GM12872 (cell line): ENCODE measurements at regions not wholly inside any gene's neighbourhood (a gene's known extent, or its start where the extent isn't known, plus 50 kb on each side); places are given as distances from the start of the nearest gene placed in this dataset.

Experiments used
- TF ChIP-seq, protein P1 (sequence below): IDR thresholded peaks from 3 replicates; pipeline ENCODE4 v1.5.1; 2011; ENCODE audit warnings: low read depth, mild to moderate bottlenecking, low read length, moderate library complexity; ENCODE audit not compliant: insufficient read depth

DNA sequence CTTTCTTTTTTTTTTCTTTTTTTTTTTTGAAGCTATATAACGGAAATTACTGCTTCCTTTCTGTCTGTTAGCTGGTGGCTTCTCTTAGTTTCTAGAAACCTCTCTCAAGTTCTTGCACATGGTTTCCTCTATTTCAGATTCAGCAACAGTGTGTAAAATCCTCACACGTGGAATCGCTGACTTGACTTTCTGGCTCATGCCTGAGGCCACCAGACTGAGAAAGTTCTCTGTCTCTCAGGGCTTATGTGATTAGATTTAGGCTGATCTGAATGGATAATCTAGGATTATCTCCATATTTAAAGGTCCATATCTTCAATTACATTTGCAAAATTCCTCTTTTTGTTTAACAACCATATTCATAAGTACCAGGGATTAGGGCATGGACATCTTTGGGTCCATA, 856.3 kb upstream of the SLITRK6 start:
- TF ChIP-seq, protein P1, sequence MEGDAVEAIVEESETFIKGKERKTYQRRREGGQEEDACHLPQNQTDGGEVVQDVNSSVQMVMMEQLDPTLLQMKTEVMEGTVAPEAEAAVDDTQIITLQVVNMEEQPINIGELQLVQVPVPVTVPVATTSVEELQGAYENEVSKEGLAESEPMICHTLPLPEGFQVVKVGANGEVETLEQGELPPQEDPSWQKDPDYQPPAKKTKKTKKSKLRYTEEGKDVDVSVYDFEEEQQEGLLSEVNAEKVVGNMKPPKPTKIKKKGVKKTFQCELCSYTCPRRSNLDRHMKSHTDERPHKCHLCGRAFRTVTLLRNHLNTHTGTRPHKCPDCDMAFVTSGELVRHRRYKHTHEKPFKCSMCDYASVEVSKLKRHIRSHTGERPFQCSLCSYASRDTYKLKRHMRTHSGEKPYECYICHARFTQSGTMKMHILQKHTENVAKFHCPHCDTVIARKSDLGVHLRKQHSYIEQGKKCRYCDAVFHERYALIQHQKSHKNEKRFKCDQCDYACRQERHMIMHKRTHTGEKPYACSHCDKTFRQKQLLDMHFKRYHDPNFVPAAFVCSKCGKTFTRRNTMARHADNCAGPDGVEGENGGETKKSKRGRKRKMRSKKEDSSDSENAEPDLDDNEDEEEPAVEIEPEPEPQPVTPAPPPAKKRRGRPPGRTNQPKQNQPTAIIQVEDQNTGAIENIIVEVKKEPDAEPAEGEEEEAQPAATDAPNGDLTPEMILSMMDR: no peak

- TF ChIP-seq, protein P1: no peak
Measured at GRCh38 chr13:86660090-86660489, 860.9 kb upstream of the SLITRK6 start.

- TF ChIP-seq, protein P1: no peak
Measured at GRCh38 chr13:86665842-86666241, 866.6 kb upstream of the SLITRK6 start.

GRCh38 chr13:86673931-86674431, 874.8 kb upstream of the SLITRK6 start:
- TF ChIP-seq, protein P1: no peak

DNA sequence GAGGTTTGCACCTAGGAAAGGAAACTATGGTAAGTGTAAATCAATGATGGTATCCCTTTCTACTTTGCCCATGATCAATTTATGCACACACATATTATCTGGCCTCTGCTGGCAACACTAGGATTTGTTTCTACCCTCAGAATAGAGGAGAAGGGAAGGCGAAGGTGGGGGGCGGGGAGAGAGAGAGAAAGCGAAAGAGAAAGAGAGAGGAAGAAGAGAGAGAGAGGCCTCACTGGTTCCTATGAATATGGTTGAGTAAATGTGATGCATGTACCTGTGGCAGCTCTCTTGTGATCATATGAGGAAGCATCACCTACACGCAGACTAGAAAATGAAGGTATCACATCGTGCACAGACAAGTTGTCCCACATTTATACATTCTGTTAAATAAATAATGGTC, 882.0 kb upstream of the SLITRK6 start:
- TF ChIP-seq, protein P1: no peak

DNA sequence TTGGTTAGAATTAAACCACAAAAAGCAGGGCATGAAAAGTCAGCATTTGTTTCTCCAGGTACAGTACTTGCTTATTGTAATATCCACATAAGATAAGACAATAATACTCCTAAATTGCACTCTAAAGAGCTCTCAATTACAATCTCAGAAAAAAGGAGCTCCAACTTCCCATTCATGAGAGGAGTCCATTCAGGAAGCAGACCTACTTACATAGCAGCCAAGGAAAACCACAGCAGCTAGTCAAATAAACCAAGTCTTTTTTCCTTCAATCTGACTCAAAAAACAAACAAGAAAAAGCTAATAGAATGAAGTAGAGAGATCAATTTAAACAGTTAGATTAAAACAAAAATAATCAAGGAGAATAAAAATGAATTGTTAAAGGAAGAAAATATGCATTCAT, 885.2 kb upstream of the SLITRK6 start:
- TF ChIP-seq, protein P1: no peak

DNA sequence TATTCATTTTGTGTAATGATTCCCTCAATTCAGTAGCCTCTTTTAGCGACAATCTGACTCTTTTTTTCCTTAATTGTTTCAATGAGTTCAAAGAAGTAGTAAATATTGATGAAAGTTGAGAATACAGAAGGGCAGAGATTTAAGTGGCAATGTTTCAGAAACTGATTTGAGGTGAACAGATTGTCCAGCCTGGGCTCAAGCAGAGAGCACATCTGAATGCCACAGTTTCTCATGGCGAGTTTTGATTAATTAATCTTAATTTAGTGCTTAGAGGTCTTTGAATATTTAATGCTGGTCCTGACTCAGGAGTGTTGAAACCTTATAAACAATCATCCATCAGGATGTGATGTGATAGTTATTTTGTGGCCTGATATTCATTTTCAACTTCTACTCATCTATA, 890.7 kb upstream of the SLITRK6 start:
- TF ChIP-seq, protein P1: no peak
